ENCODE measurements at regions not wholly inside any gene's neighbourhood (a gene's known extent, or its start where the extent isn't known, plus 50 kb on each side); places are given as distances from the start of the nearest gene placed in this dataset.
"Not testable (repeated sequence)": the region's sequence is repeated elsewhere in the genome, so short reads cannot be mapped to it uniquely, and the experiment has no call there.

DNA sequence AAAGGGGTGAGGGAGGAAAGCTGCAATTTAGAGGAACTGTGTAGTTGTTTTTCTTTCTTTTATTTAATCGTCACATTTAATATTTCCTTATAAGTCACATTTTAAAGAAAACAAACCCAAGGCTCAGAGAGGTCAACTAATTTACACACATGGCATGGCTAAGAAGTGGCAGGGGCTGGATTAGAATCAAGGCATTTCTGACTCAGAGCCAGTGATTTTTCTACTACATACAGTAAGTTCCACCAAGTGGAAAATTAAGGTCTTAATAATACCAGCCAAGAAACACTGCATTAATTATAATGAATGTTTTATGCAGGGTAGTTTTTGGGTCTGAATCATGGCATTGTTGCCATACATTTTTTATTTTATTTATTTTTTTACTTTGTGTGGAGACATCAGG lies 607.7 kb upstream of the CITED2 start:
- Histone ChIP-seq H3F3A (ENCODE audit: insufficient read depth, low read length) (no peaks in the 10 kb centered on the region), H3K36me3 (ENCODE audit: insufficient read depth, low read length) (no peaks in the 10 kb centered on the region), H3K9me3 (ENCODE audit: low read length) (no peaks in the 10 kb centered on the region), H2AFZ (ENCODE audit: low read length) (no peak overlapping the region), H3K9ac (ENCODE audit: low read length) (no peak overlapping the region), H3K27me3 (ENCODE audit: insufficient read depth, low read length) (no peaks in the 10 kb centered on the region), H3K4me1 (ENCODE audit: insufficient read depth, low read length, severe bottlenecking) (no peaks in the 10 kb centered on the region), H3K79me2 (ENCODE audit: insufficient read depth, low read length) (no peaks in the 10 kb centered on the region), H3K27ac (ENCODE audit: low read depth, low read length, poor library complexity, severe bottlenecking) (no peak overlapping the region), H4K20me1 (ENCODE audit: insufficient read depth, low read length) (no peaks in the 10 kb centered on the region), H3K4me3 (ENCODE audit: low read depth, low read length, poor library complexity, severe bottlenecking) (no peak overlapping the region), H3K4me2 (ENCODE audit: low read length) (no peak overlapping the region), H3K9me2 (ENCODE audit: low read depth, low read length) (no peaks in the 10 kb centered on the region)
- TF ChIP-seq EZH2 (IDR thresholded peaks at IDR 0.05; ENCODE audit: borderline replicate concordance, low read length) = no peak
- TF ChIP-seq, protein P1, sequence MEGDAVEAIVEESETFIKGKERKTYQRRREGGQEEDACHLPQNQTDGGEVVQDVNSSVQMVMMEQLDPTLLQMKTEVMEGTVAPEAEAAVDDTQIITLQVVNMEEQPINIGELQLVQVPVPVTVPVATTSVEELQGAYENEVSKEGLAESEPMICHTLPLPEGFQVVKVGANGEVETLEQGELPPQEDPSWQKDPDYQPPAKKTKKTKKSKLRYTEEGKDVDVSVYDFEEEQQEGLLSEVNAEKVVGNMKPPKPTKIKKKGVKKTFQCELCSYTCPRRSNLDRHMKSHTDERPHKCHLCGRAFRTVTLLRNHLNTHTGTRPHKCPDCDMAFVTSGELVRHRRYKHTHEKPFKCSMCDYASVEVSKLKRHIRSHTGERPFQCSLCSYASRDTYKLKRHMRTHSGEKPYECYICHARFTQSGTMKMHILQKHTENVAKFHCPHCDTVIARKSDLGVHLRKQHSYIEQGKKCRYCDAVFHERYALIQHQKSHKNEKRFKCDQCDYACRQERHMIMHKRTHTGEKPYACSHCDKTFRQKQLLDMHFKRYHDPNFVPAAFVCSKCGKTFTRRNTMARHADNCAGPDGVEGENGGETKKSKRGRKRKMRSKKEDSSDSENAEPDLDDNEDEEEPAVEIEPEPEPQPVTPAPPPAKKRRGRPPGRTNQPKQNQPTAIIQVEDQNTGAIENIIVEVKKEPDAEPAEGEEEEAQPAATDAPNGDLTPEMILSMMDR (IDR thresholded peaks at IDR 0.05; ENCODE audit: low read length) = no peak

DNA sequence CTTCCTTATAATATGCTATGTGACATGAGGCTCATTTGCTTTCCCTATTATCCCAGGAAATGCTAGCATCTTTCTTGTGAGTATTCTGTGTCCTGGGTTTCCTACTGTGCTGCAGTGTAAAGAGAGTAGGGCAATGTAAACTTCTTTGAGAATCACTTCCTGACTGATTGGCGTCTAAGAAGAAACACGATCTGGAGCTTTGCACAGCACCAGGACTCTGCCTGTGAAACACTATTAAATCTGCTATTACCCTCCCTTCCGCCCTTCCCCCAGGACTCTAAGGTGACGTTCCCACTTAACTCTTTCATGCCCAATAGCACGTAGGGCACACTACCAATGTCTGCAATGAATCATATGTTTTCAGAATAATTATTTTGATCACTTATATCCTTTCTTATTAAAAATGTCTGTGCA lies 607.3 kb upstream of the CITED2 start:
- H2AFZ ChIP-seq (ENCODE audit: low read length) = no peak overlapping the region
- H3K4me2 ChIP-seq (ENCODE audit: low read length) = no peak overlapping the region
- no peaks in the 10 kb centered on the region for H3K9me2 ChIP-seq (ENCODE audit: low read depth, low read length)
- no peaks in the 10 kb centered on the region for H3K27me3 ChIP-seq (ENCODE audit: insufficient read depth, low read length)
- H3K36me3 ChIP-seq (ENCODE audit: insufficient read depth, low read length) = no peaks in the 10 kb centered on the region
- no peaks in the 10 kb centered on the region for H3K9me3 ChIP-seq (ENCODE audit: low read length)
- no peaks in the 10 kb centered on the region for H3K4me1 ChIP-seq (ENCODE audit: insufficient read depth, low read length, severe bottlenecking)
- H3K9ac ChIP-seq (ENCODE audit: low read length) = no peak overlapping the region
- no peak overlapping the region for H3K4me3 ChIP-seq (ENCODE audit: low read depth, low read length, poor library complexity, severe bottlenecking)
- no peak overlapping the region for H3K27ac ChIP-seq (ENCODE audit: low read depth, low read length, poor library complexity, severe bottlenecking)
- H3K79me2 ChIP-seq (ENCODE audit: insufficient read depth, low read length) = no peaks in the 10 kb centered on the region
- TF ChIP-seq EZH2 (IDR thresholded peaks at IDR 0.05; ENCODE audit: borderline replicate concordance, low read length) = no peak
- TF ChIP-seq, protein P1 (IDR thresholded peaks at IDR 0.05; ENCODE audit: low read length) = no peak
- H4K20me1 ChIP-seq (ENCODE audit: insufficient read depth, low read length) = no peaks in the 10 kb centered on the region
- no peaks in the 10 kb centered on the region for H3F3A ChIP-seq (ENCODE audit: insufficient read depth, low read length)

DNA sequence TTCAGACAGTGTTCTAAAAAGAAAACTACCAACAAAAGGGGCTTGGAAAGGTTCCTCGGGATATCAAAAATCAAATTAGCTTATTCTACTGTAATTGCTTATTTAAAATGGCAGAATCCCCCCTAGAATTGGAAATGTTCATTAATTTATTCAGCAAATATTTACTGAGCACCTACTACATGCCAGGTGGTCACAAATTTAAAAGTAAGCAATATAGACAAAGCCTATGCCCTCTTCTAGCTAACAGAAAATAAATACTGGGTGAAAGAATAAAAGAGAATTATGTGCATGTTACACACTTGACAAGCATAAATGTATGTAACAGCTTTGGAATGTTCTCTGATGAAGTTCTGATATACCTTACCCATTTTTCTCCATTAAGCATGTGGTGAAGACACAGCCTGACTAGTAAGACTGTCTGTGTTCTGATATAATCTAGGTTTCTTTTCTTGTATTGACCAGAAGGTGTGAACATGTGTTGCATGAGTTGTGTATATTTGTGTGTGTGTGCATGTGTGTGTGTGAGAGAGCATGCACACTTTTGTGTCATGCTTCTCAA lies 606.7 kb upstream of the CITED2 start:
- H3K36me3 ChIP-seq (ENCODE audit: insufficient read depth, low read length) = no peaks in the 10 kb centered on the region
- H3K9me3 ChIP-seq (ENCODE audit: low read length) = no peaks in the 10 kb centered on the region
- TF ChIP-seq, protein P1 (IDR thresholded peaks at IDR 0.05; ENCODE audit: low read length) = no peak
- TF ChIP-seq EZH2 (IDR thresholded peaks at IDR 0.05; ENCODE audit: borderline replicate concordance, low read length) = no peak
- H3K4me1 ChIP-seq (ENCODE audit: insufficient read depth, low read length, severe bottlenecking) = no peaks in the 10 kb centered on the region
- no peak overlapping the region for H3K9ac ChIP-seq (ENCODE audit: low read length)
- H3K9me2 ChIP-seq (ENCODE audit: low read depth, low read length) = no peaks in the 10 kb centered on the region
- no peak overlapping the region for H3K27ac ChIP-seq (ENCODE audit: low read depth, low read length, poor library complexity, severe bottlenecking)
- H2AFZ ChIP-seq (ENCODE audit: low read length) = no peak overlapping the region
- no peaks in the 10 kb centered on the region for H3K27me3 ChIP-seq (ENCODE audit: insufficient read depth, low read length)
- H3K79me2 ChIP-seq (ENCODE audit: insufficient read depth, low read length) = no peaks in the 10 kb centered on the region
- no peak overlapping the region for H3K4me2 ChIP-seq (ENCODE audit: low read length)
- no peaks in the 10 kb centered on the region for H4K20me1 ChIP-seq (ENCODE audit: insufficient read depth, low read length)
- H3K4me3 ChIP-seq (ENCODE audit: low read depth, low read length, poor library complexity, severe bottlenecking) = no peak overlapping the region
- no peaks in the 10 kb centered on the region for H3F3A ChIP-seq (ENCODE audit: insufficient read depth, low read length)

GRCh38 chr6:139980631-139981030 lies 606.2 kb upstream of the CITED2 start:
- H3K4me2 ChIP-seq (ENCODE audit: low read length); H3K79me2 ChIP-seq (ENCODE audit: insufficient read depth, low read length); H3K9ac ChIP-seq (ENCODE audit: low read length); H3K4me1 ChIP-seq (ENCODE audit: insufficient read depth, low read length, severe bottlenecking); H3K36me3 ChIP-seq (ENCODE audit: insufficient read depth, low read length); H3K27ac ChIP-seq (ENCODE audit: low read depth, low read length, poor library complexity, severe bottlenecking); H3K27me3 ChIP-seq (ENCODE audit: insufficient read depth, low read length); H3F3A ChIP-seq (ENCODE audit: insufficient read depth, low read length); H4K20me1 ChIP-seq (ENCODE audit: insufficient read depth, low read length); H2AFZ ChIP-seq (ENCODE audit: low read length); H3K9me2 ChIP-seq (ENCODE audit: low read depth, low read length); H3K4me3 ChIP-seq (ENCODE audit: low read depth, low read length, poor library complexity, severe bottlenecking); H3K9me3 ChIP-seq (ENCODE audit: low read length): not testable (repeated sequence)
